ENCODE measurements at regions not wholly inside any gene's neighbourhood (a gene's known extent, or its start where the extent isn't known, plus 50 kb on each side); places are given as distances from the start of the nearest gene placed in this dataset.

- H3K9me3 ChIP-seq (ENCODE audit: low read length) = no peaks in the 10 kb centered on the region; the same call in 1 of the 2 replicates
- CTCF ChIA-PET (ENCODE audit: unreplicated experiment) = interaction anchor here (0.5 to 0.6 kb wide), 2 partner anchors 122 to 154 kb away, joined by 3 read pairs; no protein-coding TSS in a partner anchor
- peaks cover 14% of the 10 kb centered on the region for H3K4me1 ChIP-seq (ENCODE audit: insufficient read depth, low read length, poor library complexity, severe bottlenecking)
- TF ChIP-seq CTCF (conservative IDR thresholded peaks at IDR 0.05; ENCODE audit: low read length) = no peak
- no peak for TF ChIP-seq EZH2phosphoT487 (IDR thresholded peaks at IDR 0.05; ENCODE audit: borderline replicate concordance, low read depth, low read length)
- no peak overlapping the region for H3K4me2 ChIP-seq (ENCODE audit: low read length)
- H3K36me3 ChIP-seq (ENCODE audit: insufficient read depth, low read length) = no peaks in the 10 kb centered on the region
- intact Hi-C loops (cut with micrococcal nuclease; ENCODE audit: unreplicated experiment) = no loop called here
- no peak overlapping the region for H3K27ac ChIP-seq (ENCODE audit: low read depth, low read length, poor library complexity, severe bottlenecking)
- POLR2A ChIA-PET = no interaction called here
- no TSS peak for BruUV-seq (replicated peaks)
- no peaks in the 10 kb centered on the region for H4K20me1 ChIP-seq (ENCODE audit: insufficient read depth, low read length)
- H3K9me2 ChIP-seq (ENCODE audit: insufficient read depth, low read length) = no peaks in the 10 kb centered on the region
- no peak for DNase-seq (ENCODE audit: low spot score)
- no peak overlapping the region for H3K4me3 ChIP-seq (ENCODE audit: low read depth, low read length, poor library complexity, severe bottlenecking)
- no peaks in the 10 kb centered on the region for H3K79me2 ChIP-seq (ENCODE audit: insufficient read depth, low read depth, low read length)
- no peak overlapping the region for H2AFZ ChIP-seq (ENCODE audit: low read length)
Observed at GRCh38 chr6:119608994-119609393, 259.4 kb upstream of the MAN1A1 start.

GRCh38 chr6:119604124-119604523 lies 254.6 kb upstream of the MAN1A1 start:
- POLR2A ChIA-PET = interaction anchor here (0.5 to 1.8 kb wide), 5 partner anchors 9 to 28 kb away, joined by 3 to 5 read pairs (median 5); no protein-coding TSS in a partner anchor
- no TSS peak for BruUV-seq (replicated peaks)
- CTCF ChIA-PET (ENCODE audit: unreplicated experiment) = no interaction called here
- Histone ChIP-seq H3K9me2 (ENCODE audit: insufficient read depth, low read length) (no peaks in the 10 kb centered on the region), H3K79me2 (ENCODE audit: insufficient read depth, low read depth, low read length) (no peaks in the 10 kb centered on the region), H2AFZ (ENCODE audit: low read length) (no peak overlapping the region), H3K4me1 (ENCODE audit: insufficient read depth, low read length, poor library complexity, severe bottlenecking) (no peaks in the 10 kb centered on the region), H3K4me2 (ENCODE audit: low read length) (no peak overlapping the region), H3K9me3 (ENCODE audit: low read length) (no peaks in the 10 kb centered on the region; the same call in 1 of the 2 replicates), H3K27ac (ENCODE audit: low read depth, low read length, poor library complexity, severe bottlenecking) (no peak overlapping the region), H4K20me1 (ENCODE audit: insufficient read depth, low read length) (no peaks in the 10 kb centered on the region), H3K36me3 (ENCODE audit: insufficient read depth, low read length) (no peaks in the 10 kb centered on the region), H3K4me3 (ENCODE audit: low read depth, low read length, poor library complexity, severe bottlenecking) (no peak overlapping the region)
- intact Hi-C loops (cut with micrococcal nuclease; ENCODE audit: unreplicated experiment) = no loop called here
- TF ChIP-seq CTCF (conservative IDR thresholded peaks at IDR 0.05; ENCODE audit: low read length) (no peak), EZH2phosphoT487 (IDR thresholded peaks at IDR 0.05; ENCODE audit: borderline replicate concordance, low read depth, low read length) (no peak)
- no peak for DNase-seq (ENCODE audit: low spot score)

- Histone ChIP-seq H3K36me3 (ENCODE audit: insufficient read depth, low read length) (no peaks in the 10 kb centered on the region), H3K79me2 (ENCODE audit: insufficient read depth, low read depth, low read length) (no peaks in the 10 kb centered on the region), H3K9me3 (ENCODE audit: low read length) (no peaks in the 10 kb centered on the region; the same call in 1 of the 2 replicates), H3K4me2 (ENCODE audit: low read length) (no peak overlapping the region), H3K9me2 (ENCODE audit: insufficient read depth, low read length) (no peaks in the 10 kb centered on the region), H2AFZ (ENCODE audit: low read length) (no peak overlapping the region), H3K4me3 (ENCODE audit: low read depth, low read length, poor library complexity, severe bottlenecking) (no peak overlapping the region), H3K4me1 (ENCODE audit: insufficient read depth, low read length, poor library complexity, severe bottlenecking) (no peaks in the 10 kb centered on the region), H3K27ac (ENCODE audit: low read depth, low read length, poor library complexity, severe bottlenecking) (no peak overlapping the region), H4K20me1 (ENCODE audit: insufficient read depth, low read length) (no peaks in the 10 kb centered on the region)
- TF ChIP-seq CTCF (conservative IDR thresholded peaks at IDR 0.05; ENCODE audit: low read length) = no peak
- TF ChIP-seq EZH2phosphoT487 (IDR thresholded peaks at IDR 0.05; ENCODE audit: borderline replicate concordance, low read depth, low read length) = no peak
- intact Hi-C loops (cut with micrococcal nuclease; ENCODE audit: unreplicated experiment) = no loop called here
- DNase-seq (ENCODE audit: low spot score) = no peak
- no TSS peak for BruUV-seq (replicated peaks)
- ChIA-PET POLR2A (interaction anchor here (0.7 to 1.8 kb wide), 6 partner anchors 10 to 1122 kb away, joined by 3 to 5 read pairs (median 4); no protein-coding TSS in a partner anchor), CTCF (ENCODE audit: unreplicated experiment) (interaction anchor here (0.7 kb wide), 1 partner anchor 12 kb away, joined by 4 read pairs; no protein-coding TSS in a partner anchor)
Observed at GRCh38 chr6:119603501-119603900, 253.9 kb upstream of the MAN1A1 start.
